ENCODE measurements at regions not wholly inside any gene's neighbourhood (a gene's known extent, or its start where the extent isn't known, plus 50 kb on each side); places are given as distances from the start of the nearest gene placed in this dataset.

DNA sequence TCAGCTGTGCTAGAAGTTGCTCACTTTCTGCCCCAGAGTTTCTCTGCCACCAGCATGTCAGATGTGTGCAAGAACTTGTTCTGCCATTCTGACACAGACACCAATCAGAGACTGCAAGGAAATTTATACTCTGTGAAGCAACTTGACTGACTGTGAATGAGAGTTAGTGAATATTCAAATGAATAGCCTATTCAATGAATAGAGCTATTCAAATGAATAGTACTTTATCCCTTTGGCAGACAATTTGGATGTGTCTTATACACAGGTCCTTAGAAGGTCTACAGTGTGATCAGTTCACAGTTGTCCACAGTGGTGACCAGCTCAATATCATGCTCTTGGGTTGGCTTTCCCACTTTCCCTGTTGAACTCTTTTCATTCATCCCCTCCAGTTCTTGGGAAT, 138.1 kb downstream of the MACC1 start:
- no peak for TF ChIP-seq CTCF (IDR thresholded peaks at IDR 0.05)
- no peak for TF ChIP-seq POLR2A (IDR thresholded peaks at IDR 0.05)
